Spinal cord (tissue), 9 donors: ENCODE measurements at regions not wholly inside any gene's neighbourhood (a gene's known extent, or its start where the extent isn't known, plus 50 kb on each side); places are given as distances from the start of the nearest gene placed in this dataset.

Experiments used
- DNase-seq, 6 donors: peaks; one replicate each; pipeline versions ENCODE4 v3.0.0 to v3.0.0-alpha.2; 2013 to 2015; ENCODE audit warnings: low spot score in 6 of 6, low read depth in 4 of 6
- H3K27ac ChIP-seq: one replicate; pipeline ENCODE4 v1.5.1; 2013; ENCODE audit warnings: low read depth, low read length, control low read depth
- H3K27me3 ChIP-seq: one replicate; pipeline ENCODE4 v1.6.1; 2013; ENCODE audit warnings: low read length; ENCODE audit not compliant: control insufficient read depth, insufficient read depth
- H3K36me3 ChIP-seq: one replicate; pipeline ENCODE4 v1.6.1; 2013; ENCODE audit warnings: low read length; ENCODE audit not compliant: control insufficient read depth, insufficient read depth
- H3K4me1 ChIP-seq: one replicate; pipeline ENCODE4 v1.6.1; 2013; ENCODE audit warnings: low read length; ENCODE audit not compliant: control insufficient read depth, insufficient read depth
- H3K4me3 ChIP-seq: one replicate; pipeline ENCODE4 v1.5.1; 2013; ENCODE audit warnings: low read depth, low read length, control low read depth
- H3K9me3 ChIP-seq: one replicate; pipeline ENCODE4 v1.6.1; 2013; ENCODE audit warnings: low read length; ENCODE audit not compliant: control insufficient read depth, insufficient read depth
- WGBS: methylation state at CpG from one replicate; pipeline ENCODE4 v1.1.5; 2013; ENCODE audit warnings: missing lambda C conversion rate; ENCODE audit not compliant: insufficient coverage; 5-methylcytosine and 5-hydroxymethylcytosine counted together
- donor health status: healthy.

GRCh38 chr20:40776466-40777457, 87.7 kb upstream of the MAFB start:
- no peaks in the 10 kb centered on the region for H3K36me3 ChIP-seq
- H3K27ac ChIP-seq: no peak overlapping the region
- peaks cover 3% of the 10 kb centered on the region for H3K4me1 ChIP-seq
- peaks cover 6% of the 10 kb centered on the region for H3K27me3 ChIP-seq
- H3K4me3 ChIP-seq: no peak overlapping the region
- H3K9me3 ChIP-seq: no peaks in the 10 kb centered on the region
- no peak for DNase-seq
- WGBS: 91% methylated on average over 4 of the region's 13 CpGs

GRCh38 chr20:40777653-40778052, 88.6 kb upstream of the MAFB start:
- no peak overlapping the region for H3K4me3 ChIP-seq
- no peaks in the 10 kb centered on the region for H3K9me3 ChIP-seq
- H3K36me3 ChIP-seq: no peaks in the 10 kb centered on the region
- H3K4me1 ChIP-seq: peaks cover 3% of the 10 kb centered on the region
- H3K27ac ChIP-seq: no peak overlapping the region
- peaks cover 6% of the 10 kb centered on the region for H3K27me3 ChIP-seq
- no peak for DNase-seq

- Histone ChIP-seq H3K9me3 (no peaks in the 10 kb centered on the region), H3K4me1 (peaks cover 3% of the 10 kb centered on the region), H3K27ac (no peak overlapping the region), H3K4me3 (no peak overlapping the region), H3K36me3 (no peaks in the 10 kb centered on the region), H3K27me3 (peaks cover 6% of the 10 kb centered on the region)
- 82% methylated on average over 1 of the region's 2 CpGs for WGBS
- no peak for DNase-seq
These were observed 90.0 kb upstream of the MAFB start for GRCh38 chr20:40778894-40779496.

GRCh38 chr20:40781327-40782042, 92.4 kb upstream of the MAFB start:
- no peaks in the 10 kb centered on the region for H3K36me3 ChIP-seq
- H3K27ac ChIP-seq: no peak overlapping the region
- no peak overlapping the region for H3K4me3 ChIP-seq
- peak in 1 of 6 donors; percentile 65 for DNase-seq
- peaks cover 6% of the 10 kb centered on the region for H3K27me3 ChIP-seq
- 70% methylated on average over 7 of the region's 14 CpGs for WGBS
- peaks cover 3% of the 10 kb centered on the region for H3K4me1 ChIP-seq
- no peaks in the 10 kb centered on the region for H3K9me3 ChIP-seq

GRCh38 chr20:40782043-40782368, 93.0 kb upstream of the MAFB start:
- no peak overlapping the region for H3K27ac ChIP-seq
- H3K36me3 ChIP-seq: no peaks in the 10 kb centered on the region
- H3K4me3 ChIP-seq: no peak overlapping the region
- peaks cover 6% of the 10 kb centered on the region for H3K27me3 ChIP-seq
- 60% methylated on average over 9 of the region's 11 CpGs for WGBS
- peak in 1 of 6 donors; percentile 30 for DNase-seq
- no peaks in the 10 kb centered on the region for H3K9me3 ChIP-seq
- no peaks in the 10 kb centered on the region for H3K4me1 ChIP-seq

GRCh38 chr20:40785346-40785745, 96.3 kb upstream of the MAFB start:
- H3K4me1 ChIP-seq: no peaks in the 10 kb centered on the region
- no peak for DNase-seq
- H3K27ac ChIP-seq: no peak overlapping the region
- H3K9me3 ChIP-seq: no peaks in the 10 kb centered on the region
- no peak overlapping the region for H3K4me3 ChIP-seq
- H3K27me3 ChIP-seq: no peaks in the 10 kb centered on the region
- H3K36me3 ChIP-seq: no peaks in the 10 kb centered on the region
- WGBS: 94% methylated on average over 3 of the region's 3 CpGs

- Histone ChIP-seq H3K27ac (no peak overlapping the region), H3K4me1 (no peaks in the 10 kb centered on the region), H3K4me3 (no peak overlapping the region), H3K9me3 (no peaks in the 10 kb centered on the region), H3K36me3 (no peaks in the 10 kb centered on the region), H3K27me3 (no peaks in the 10 kb centered on the region)
- DNase-seq: no peak
- WGBS: 73% methylated on average over 9 of the region's 11 CpGs
These were observed 97.3 kb upstream of the MAFB start for GRCh38 chr20:40786336-40786735.

GRCh38 chr20:40787941-40788340, 98.9 kb upstream of the MAFB start:
- Histone ChIP-seq H3K36me3 (no peaks in the 10 kb centered on the region), H3K4me3 (no peak overlapping the region), H3K9me3 (no peaks in the 10 kb centered on the region), H3K4me1 (no peaks in the 10 kb centered on the region), H3K27ac (no peak overlapping the region), H3K27me3 (no peaks in the 10 kb centered on the region)
- DNase-seq: no peak
- 94% methylated on average over 4 of the region's 5 CpGs for WGBS

- Histone ChIP-seq H3K27me3 (no peaks in the 10 kb centered on the region), H3K4me3 (no peak overlapping the region), H3K9me3 (no peaks in the 10 kb centered on the region), H3K36me3 (no peaks in the 10 kb centered on the region), H3K27ac (no peak overlapping the region), H3K4me1 (no peaks in the 10 kb centered on the region)
- peak in 1 of 6 donors; percentile 17 for DNase-seq
- WGBS: 60% methylated on average over 3 of the region's 4 CpGs
These were observed 108.4 kb upstream of the MAFB start for GRCh38 chr20:40797425-40797824.
